Ectodermal cell (in vitro differentiated cells): ENCODE measurements at regions not wholly inside any gene's neighbourhood (a gene's known extent, or its start where the extent isn't known, plus 50 kb on each side); places are given as distances from the start of the nearest gene placed in this dataset.
"Not testable (repeated sequence)": the region's sequence is repeated elsewhere in the genome, so short reads cannot be mapped to it uniquely, and the experiment has no call there.

ENCODE experiments used
- H3K27ac ChIP-seq: 2 replicates; pipeline ENCODE4 v1.7.0; 2013; ENCODE audit warnings: mild to moderate bottlenecking, low read depth, low read length; ENCODE audit not compliant: insufficient read depth, poor library complexity, severe bottlenecking
- H3K27me3 ChIP-seq: 2 replicates; pipeline ENCODE4 v1.7.0; 2013; ENCODE audit warnings: mild to moderate bottlenecking, low read length; ENCODE audit not compliant: insufficient read depth, control insufficient read depth, poor library complexity, severe bottlenecking
- H3K36me3 ChIP-seq: one replicate; pipeline ENCODE4 v1.7.0; 2013; ENCODE audit warnings: low read length; ENCODE audit not compliant: control insufficient read depth, insufficient read depth
- H3K4me1 ChIP-seq: one replicate; pipeline ENCODE4 v1.7.0; 2013; ENCODE audit warnings: low read length; ENCODE audit not compliant: control insufficient read depth, insufficient read depth
- H3K4me3 ChIP-seq: 2 replicates; pipeline ENCODE4 v1.7.0; 2013; ENCODE audit warnings: low read depth, low read length, control low read depth; ENCODE audit not compliant: insufficient read depth
- H3K9me3 ChIP-seq: 2 replicates; pipeline ENCODE4 v1.7.0; 2013; ENCODE audit warnings: mild to moderate bottlenecking, low read length, moderate library complexity; ENCODE audit not compliant: control insufficient read depth
- WGBS, 2 experiments: methylation state at CpG; one replicate each; pipeline ENCODE4 v1.1.7; 2013; ENCODE audit warnings: missing lambda C conversion rate in 2 of 2; 5-methylcytosine and 5-hydroxymethylcytosine counted together

DNA sequence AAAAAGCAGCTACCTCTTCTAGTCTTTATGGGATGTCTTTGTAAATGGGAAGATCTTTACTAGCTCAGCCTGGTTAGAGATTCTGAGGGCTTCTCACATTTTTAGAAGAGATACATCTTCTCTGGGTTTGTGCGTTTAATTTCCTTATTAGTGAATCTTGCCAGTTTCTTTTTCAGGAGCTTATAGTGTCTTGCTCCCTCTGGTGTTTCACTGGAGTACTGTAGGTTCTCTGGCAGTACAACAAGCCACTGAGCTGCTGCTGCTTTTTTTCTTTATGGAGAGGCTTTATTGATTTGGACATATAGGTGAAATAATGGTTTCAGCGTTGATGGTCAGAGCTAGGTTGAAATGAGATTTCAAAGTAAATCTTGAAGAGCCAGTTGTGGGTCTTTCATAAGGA, 82.9 kb downstream of the LAS1L start:
- no peaks in the 10 kb centered on the region for H3K9me3 ChIP-seq
- no peaks in the 10 kb centered on the region for H3K4me1 ChIP-seq
- WGBS, 2 experiments = 24 to 25% methylated on average over 2 of the region's 2 CpGs
- H3K27me3 ChIP-seq = no peaks in the 10 kb centered on the region
- no peak overlapping the region for H3K27ac ChIP-seq
- no peak overlapping the region for H3K4me3 ChIP-seq
- no peaks in the 10 kb centered on the region for H3K36me3 ChIP-seq

DNA sequence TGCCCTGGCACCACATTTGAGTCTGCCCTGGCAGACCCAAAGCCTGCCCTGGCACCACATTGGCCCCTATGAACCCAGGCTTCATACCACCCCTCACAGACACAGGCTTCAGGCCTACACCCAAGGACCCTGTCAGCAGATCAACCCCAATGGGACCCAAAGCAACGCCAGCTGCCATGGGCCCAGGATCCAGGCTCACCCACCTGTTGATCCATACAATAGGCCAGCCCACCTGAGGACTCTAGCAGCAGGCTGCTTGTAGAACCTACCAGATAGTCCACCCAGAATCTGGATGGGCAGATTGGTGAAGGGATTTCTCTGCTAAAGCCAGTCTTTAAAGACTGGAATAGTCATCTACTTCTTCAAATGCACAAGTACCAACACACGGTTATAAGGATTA, 114.4 kb downstream of the LAS1L start:
- H3K36me3 ChIP-seq = no peaks in the 10 kb centered on the region
- no peaks in the 10 kb centered on the region for H3K4me1 ChIP-seq
- no peaks in the 10 kb centered on the region for H3K9me3 ChIP-seq
- 91 to 100% methylated on average over 2 of the region's 2 CpGs for WGBS, 2 experiments
- H3K27me3 ChIP-seq = no peaks in the 10 kb centered on the region
- H3K27ac ChIP-seq = no peak overlapping the region
- H3K4me3 ChIP-seq = no peak overlapping the region

DNA sequence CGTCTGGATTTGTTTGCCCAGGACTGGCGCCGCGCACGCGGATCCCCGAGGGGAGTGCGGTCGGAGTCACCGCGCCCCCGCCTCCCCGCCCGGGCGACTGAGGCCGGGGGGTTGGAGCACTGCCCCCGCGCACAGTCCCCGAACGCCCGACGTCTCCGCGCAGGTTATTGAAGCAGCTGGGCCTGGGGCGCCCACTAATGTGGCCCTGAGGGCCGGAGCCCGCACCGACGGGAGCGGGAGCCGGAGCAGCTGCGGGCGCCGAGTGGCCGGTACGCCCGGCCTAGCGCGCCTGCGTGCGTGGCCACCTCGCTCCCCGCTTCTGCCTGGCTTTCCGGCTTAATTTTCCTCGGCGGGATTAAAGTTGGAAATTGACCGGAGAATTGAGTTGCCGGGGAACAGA, 126.9 kb downstream of the LAS1L start:
- not testable (repeated sequence) for H3K27ac ChIP-seq, H3K36me3 ChIP-seq, H3K4me1 ChIP-seq, H3K9me3 ChIP-seq
- peaks cover 28% of the 10 kb centered on the region for H3K27me3 ChIP-seq
- H3K4me3 ChIP-seq = peak overlapping the region; percentile 26
- 4% methylated on average over 48 of the region's 48 CpGs for WGBS, 2 experiments

DNA sequence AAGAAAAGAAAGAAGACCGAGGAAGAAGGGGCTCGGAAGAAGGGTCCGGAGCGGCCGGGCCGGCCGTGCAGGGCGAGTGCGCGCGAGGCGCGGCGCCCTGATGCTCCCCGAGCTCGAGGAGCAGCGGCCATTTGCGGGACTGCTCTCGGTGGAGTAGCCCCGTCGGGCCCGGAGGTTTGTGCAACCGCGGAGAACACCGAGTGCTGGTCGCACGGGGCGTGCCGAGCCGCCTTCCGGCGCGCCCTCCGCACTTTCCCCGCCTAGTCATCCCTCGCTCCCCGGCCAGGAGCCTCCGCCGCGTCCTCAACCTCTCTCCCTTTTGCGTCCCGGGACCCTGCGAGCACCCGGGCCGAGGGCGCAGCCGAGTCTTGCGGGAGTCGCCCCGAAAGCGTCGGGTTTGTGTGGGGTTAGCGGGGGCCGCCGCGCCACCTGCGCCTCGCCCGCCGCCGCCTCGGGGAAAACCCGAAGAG, 127.4 kb downstream of the LAS1L start:
- no peaks in the 10 kb centered on the region for H3K36me3 ChIP-seq
- peak overlapping the region; percentile 26 for H3K4me3 ChIP-seq
- H3K9me3 ChIP-seq = no peaks in the 10 kb centered on the region
- no peak overlapping the region for H3K27ac ChIP-seq
- 1% methylated on average over 54 to 63 of the region's 63 CpGs for WGBS, 2 experiments
- no peaks in the 10 kb centered on the region for H3K4me1 ChIP-seq
- H3K27me3 ChIP-seq = peaks cover 28% of the 10 kb centered on the region

DNA sequence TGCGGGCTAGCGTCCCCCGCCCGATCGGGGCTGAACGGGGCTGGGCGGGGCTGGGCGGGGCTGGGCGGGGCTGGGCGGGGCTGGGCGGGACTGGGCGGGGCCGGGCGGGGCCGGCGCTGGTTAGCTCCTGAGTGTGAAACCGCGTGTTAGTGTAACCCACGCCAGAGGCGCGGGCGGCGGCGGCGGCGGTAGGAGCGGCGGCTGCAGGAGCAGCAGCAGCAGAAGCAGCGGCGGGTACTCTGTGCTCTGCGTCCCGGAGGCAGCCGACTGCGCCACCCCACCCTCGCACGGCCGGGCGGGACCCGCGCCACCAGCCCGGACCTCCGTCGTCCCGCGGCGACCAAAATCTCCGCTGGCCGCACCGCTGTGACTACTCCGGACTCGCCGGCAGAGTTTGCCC, 128.1 kb downstream of the LAS1L start:
- Histone ChIP-seq H3K4me1 (no peaks in the 10 kb centered on the region), H3K9me3 (no peaks in the 10 kb centered on the region), H3K27me3 (peaks cover 28% of the 10 kb centered on the region), H3K4me3 (peak overlapping the region; percentile 26), H3K27ac (no peak overlapping the region), H3K36me3 (no peaks in the 10 kb centered on the region)
- 1% methylated on average over 48 to 52 of the region's 52 CpGs for WGBS, 2 experiments

DNA sequence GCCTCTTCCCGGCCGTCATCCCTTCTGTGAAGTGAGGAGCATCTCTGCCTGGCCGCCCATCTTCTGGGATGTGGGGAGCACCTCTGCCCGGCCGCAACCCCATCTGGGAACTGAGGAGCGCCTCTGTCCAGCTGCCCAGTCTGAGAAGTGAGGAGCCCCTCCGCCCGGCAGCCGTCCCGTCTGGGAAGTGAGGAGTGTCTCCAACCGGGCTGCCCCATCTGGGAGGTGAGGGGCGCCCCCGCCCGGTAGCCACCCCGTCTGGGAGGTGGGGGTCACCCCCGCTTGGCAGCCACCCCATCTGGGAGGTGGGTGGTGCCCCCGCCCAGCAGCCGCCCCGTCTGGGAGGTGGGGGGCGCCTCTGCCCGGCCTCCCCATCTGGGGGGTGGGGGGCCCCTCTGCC, 142.3 kb downstream of the LAS1L start:
- Histone ChIP-seq H3K4me1 (no peaks in the 10 kb centered on the region), H3K9me3 (no peaks in the 10 kb centered on the region), H3K27me3 (no peaks in the 10 kb centered on the region), H3K36me3 (no peaks in the 10 kb centered on the region), H3K4me3 (no peak overlapping the region), H3K27ac (no peak overlapping the region)
- WGBS, 2 experiments = 95% methylated on average over 18 to 19 of the region's 21 CpGs

DNA sequence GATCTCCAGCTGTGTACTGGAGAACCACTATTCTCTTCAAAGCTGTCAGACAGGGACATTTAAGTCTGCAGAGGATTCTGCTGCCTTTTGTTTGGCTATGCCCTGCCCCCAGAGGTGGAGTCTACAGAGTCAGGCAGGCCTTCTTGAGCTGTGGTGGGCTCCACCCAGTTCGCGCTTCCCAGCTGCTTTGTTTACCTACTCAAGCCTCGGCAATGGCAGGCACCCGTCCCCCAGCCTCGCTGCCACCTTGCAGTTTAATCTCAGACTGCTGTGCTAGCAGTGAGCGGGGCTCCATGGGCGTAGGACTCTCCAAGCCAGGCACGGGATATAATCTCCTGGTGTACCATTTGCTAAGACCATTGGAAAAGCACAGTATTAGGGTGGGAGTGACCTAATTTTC, 145.5 kb downstream of the LAS1L start:
- WGBS, 2 experiments = 92 to 95% methylated on average over 8 of the region's 8 CpGs
- H3K9me3 ChIP-seq, H3K27ac ChIP-seq, H3K27me3 ChIP-seq, H3K36me3 ChIP-seq, H3K4me1 ChIP-seq, H3K4me3 ChIP-seq: not testable (repeated sequence)
